ENCODE measurements at regions not wholly inside any gene's neighbourhood (a gene's known extent, or its start where the extent isn't known, plus 50 kb on each side); places are given as distances from the start of the nearest gene placed in this dataset.

- no peak overlapping the region for H3K4me3 ChIP-seq (ENCODE audit: low read depth, poor library complexity, severe bottlenecking)
- 58 to 70% methylated on average over 2 of the region's 2 CpGs for WGBS, 2 donors
- no peak for DNase-seq (ENCODE audit: low spot score in 2 of 2)
- intact Hi-C loops (cut with DNase I; ENCODE audit: low total_unique reads) = no loop called here
- TF ChIP-seq CTCF (IDR thresholded peaks at IDR 0.05) (no peak), POLR2A (IDR thresholded peaks at IDR 0.05) (no peak)
Observed at GRCh38 chr11:40062616-40063015, 1396.8 kb downstream of the LRRC4C start.

GRCh38 chr11:40061221-40061620 lies 1398.2 kb downstream of the LRRC4C start:
- no peak overlapping the region for H3K4me3 ChIP-seq (ENCODE audit: low read depth, poor library complexity, severe bottlenecking)
- no peak for TF ChIP-seq POLR2A (IDR thresholded peaks at IDR 0.05)
- TF ChIP-seq CTCF (IDR thresholded peaks at IDR 0.05) = no peak
- DNase-seq (ENCODE audit: low spot score in 2 of 2) = no peak
- intact Hi-C loops (cut with DNase I; ENCODE audit: low total_unique reads) = no loop called here
- 79 to 82% methylated on average over 3 of the region's 3 CpGs for WGBS, 2 donors

GRCh38 chr11:40054631-40055030 lies 1404.8 kb downstream of the LRRC4C start:
- intact Hi-C loops (cut with DNase I; ENCODE audit: low total_unique reads) = no loop called here
- DNase-seq (ENCODE audit: low spot score in 2 of 2) = no peak
- TF ChIP-seq CTCF (IDR thresholded peaks at IDR 0.05) = no peak
- TF ChIP-seq POLR2A (IDR thresholded peaks at IDR 0.05) = no peak
- H3K4me3 ChIP-seq (ENCODE audit: low read depth, poor library complexity, severe bottlenecking) = no peak overlapping the region

GRCh38 chr11:40045312-40045711 lies 1414.1 kb downstream of the LRRC4C start:
- intact Hi-C loops (cut with DNase I; ENCODE audit: low total_unique reads) = no loop called here
- no peak for DNase-seq (ENCODE audit: low spot score in 2 of 2)
- no peak overlapping the region for H3K4me3 ChIP-seq (ENCODE audit: low read depth, poor library complexity, severe bottlenecking)
- 78 to 81% methylated on average over 3 of the region's 3 CpGs for WGBS, 2 donors
- TF ChIP-seq POLR2A (IDR thresholded peaks at IDR 0.05) (no peak), CTCF (IDR thresholded peaks at IDR 0.05) (no peak)

- no peak for DNase-seq (ENCODE audit: low spot score in 2 of 2)
- 63 to 70% methylated on average over 2 of the region's 2 CpGs for WGBS, 2 donors
- intact Hi-C loops (cut with DNase I; ENCODE audit: low total_unique reads) = no loop called here
- no peak overlapping the region for H3K4me3 ChIP-seq (ENCODE audit: low read depth, poor library complexity, severe bottlenecking)
- TF ChIP-seq CTCF (IDR thresholded peaks at IDR 0.05) = no peak
- TF ChIP-seq POLR2A (IDR thresholded peaks at IDR 0.05) = no peak
Observed at GRCh38 chr11:40037005-40037404, 1422.4 kb downstream of the LRRC4C start.

- DNase-seq (ENCODE audit: low spot score in 2 of 2) = no peak
- WGBS, 2 donors = 54 to 62% methylated on average over 3 of the region's 3 CpGs
- intact Hi-C loops (cut with DNase I; ENCODE audit: low total_unique reads) = no loop called here
- no peak for TF ChIP-seq CTCF (IDR thresholded peaks at IDR 0.05)
- no peak for TF ChIP-seq POLR2A (IDR thresholded peaks at IDR 0.05)
- no peak overlapping the region for H3K4me3 ChIP-seq (ENCODE audit: low read depth, poor library complexity, severe bottlenecking)
Observed at GRCh38 chr11:40032331-40032730, 1427.1 kb downstream of the LRRC4C start.

Data from lower leg skin (tissue), 4 donors.